Hepatocyte (in vitro differentiated cells): ENCODE measurements at regions not wholly inside any gene's neighbourhood (a gene's known extent, or its start where the extent isn't known, plus 50 kb on each side); places are given as distances from the start of the nearest gene placed in this dataset.

Experiments used
- EZH2 ChIP-seq: fragments of 200-600 bp; sonication (generic); IDR thresholded peaks from 2 replicates; pipeline ENCODE4 v1.6.1; 2016; ENCODE audit warnings: antibody characterized with exemption, mild to moderate bottlenecking, borderline replicate concordance
- EZH2phosphoT487 ChIP-seq: fragments of 200-600 bp; sonication (generic); IDR thresholded peaks from one replicate; pipeline ENCODE4 v1.6.1; 2018; ENCODE audit warnings: antibody characterized with exemption, mild to moderate bottlenecking, low read depth, moderate library complexity; ENCODE audit not compliant: unreplicated experiment, severe bottlenecking

DNA sequence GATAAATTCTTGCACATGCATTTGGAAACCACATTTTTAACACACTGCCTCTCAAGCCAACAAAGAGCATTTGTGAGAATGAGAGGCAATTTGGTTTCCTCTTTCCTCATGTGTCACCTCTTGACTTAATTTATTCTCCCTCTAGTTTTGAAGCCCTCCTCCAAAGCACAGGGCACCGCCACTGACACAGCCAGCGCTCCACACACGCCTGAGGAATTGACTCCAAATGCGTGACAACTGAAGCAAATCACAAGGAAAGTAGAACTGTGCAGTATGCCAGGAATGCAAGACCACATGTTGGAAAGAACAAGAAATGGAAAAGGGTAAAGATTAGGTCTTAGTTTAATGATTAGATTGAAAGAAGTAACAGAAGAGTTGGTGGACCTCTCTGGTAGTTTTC is 173.3 kb downstream of the LSM5 start:
- TF ChIP-seq EZH2 (no peak), EZH2phosphoT487 (no peak)
